Spleen (tissue), 7 donors: ENCODE measurements at regions not wholly inside any gene's neighbourhood (a gene's known extent, or its start where the extent isn't known, plus 50 kb on each side); places are given as distances from the start of the nearest gene placed in this dataset.

Experiments used
- POLR2AphosphoS5 ChIP-seq, 3 donors: sonication (generic); formaldehyde crosslinking; IDR thresholded peaks; one replicate each; pipeline ENCODE4 v1.5.1; 2017; ENCODE audit warnings: antibody characterized with exemption in 3 of 3
- TF ChIP-seq, protein P1 (sequence below), 11 experiments: fragments of 200-600 bp in 7 of 11; fragments of 450-650 bp in 4 of 11; sonication (generic) in 4 of 11; IDR thresholded peaks in 8 of 11; conservative IDR thresholded peaks in 3 of 11; 1 replicate in 7 of 11; 2 replicates in 4 of 11; pipeline versions ENCODE4 v1.4.0 to v1.8.0; 2016 to 2021; ENCODE audit warnings: antibody characterized with exemption in 11 of 11, inconsistent platforms in 4 of 11, mild to moderate bottlenecking in 1 of 11
- donor health status: DM: no; HTN: no; CAD: no; lungs with moderate emphysema.
- donor health status: DM: no; HTN: no; CAD: no.
- donor health status: DM: no; HTN: no; CAD: no.

GRCh38 chr15:25623708-25624107, 184.9 kb upstream of the UBE3A start:
- TF ChIP-seq, protein P1, sequence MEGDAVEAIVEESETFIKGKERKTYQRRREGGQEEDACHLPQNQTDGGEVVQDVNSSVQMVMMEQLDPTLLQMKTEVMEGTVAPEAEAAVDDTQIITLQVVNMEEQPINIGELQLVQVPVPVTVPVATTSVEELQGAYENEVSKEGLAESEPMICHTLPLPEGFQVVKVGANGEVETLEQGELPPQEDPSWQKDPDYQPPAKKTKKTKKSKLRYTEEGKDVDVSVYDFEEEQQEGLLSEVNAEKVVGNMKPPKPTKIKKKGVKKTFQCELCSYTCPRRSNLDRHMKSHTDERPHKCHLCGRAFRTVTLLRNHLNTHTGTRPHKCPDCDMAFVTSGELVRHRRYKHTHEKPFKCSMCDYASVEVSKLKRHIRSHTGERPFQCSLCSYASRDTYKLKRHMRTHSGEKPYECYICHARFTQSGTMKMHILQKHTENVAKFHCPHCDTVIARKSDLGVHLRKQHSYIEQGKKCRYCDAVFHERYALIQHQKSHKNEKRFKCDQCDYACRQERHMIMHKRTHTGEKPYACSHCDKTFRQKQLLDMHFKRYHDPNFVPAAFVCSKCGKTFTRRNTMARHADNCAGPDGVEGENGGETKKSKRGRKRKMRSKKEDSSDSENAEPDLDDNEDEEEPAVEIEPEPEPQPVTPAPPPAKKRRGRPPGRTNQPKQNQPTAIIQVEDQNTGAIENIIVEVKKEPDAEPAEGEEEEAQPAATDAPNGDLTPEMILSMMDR (IDR thresholded peaks at IDR 0.05 in 8 of 11, conservative IDR thresholded peaks at IDR 0.05 in 3 of 11): no peak
- no peak for TF ChIP-seq POLR2AphosphoS5 (IDR thresholded peaks at IDR 0.05)
